HepG2 (cell line): ENCODE measurements at regions not wholly inside any gene's neighbourhood (a gene's known extent, or its start where the extent isn't known, plus 50 kb on each side); places are given as distances from the start of the nearest gene placed in this dataset.

Experiments
- CREM ChIP-seq, 2 experiments: sonication (generic) in 1 of 2; formaldehyde crosslinking in 1 of 2; IDR thresholded peaks; 2 replicates each; pipeline versions ENCODE4 v1.4.0 to v1.6.1; 2016 to 2020; ENCODE audit warnings: antibody characterized with exemption in 1 of 2, mild to moderate bottlenecking in 1 of 2, missing genetic modification reagents in 1 of 2
- EZH2 ChIP-seq: conservative IDR thresholded peaks from 2 replicates; pipeline ENCODE4 v1.6.1; 2012; ENCODE audit warnings: mild to moderate bottlenecking, low read depth, low read length, moderate library complexity
- NFKBIZ ChIP-seq: IDR thresholded peaks from 2 replicates; pipeline ENCODE4 v1.6.1; 2018; ENCODE audit warnings: missing genetic modification reagents, missing compliant biosample characterization
- POLR2AphosphoS5 ChIP-seq: IDR thresholded peaks from 2 replicates; pipeline ENCODE4 v1.6.1; 2012; ENCODE audit warnings: low read depth, low read length
- RARG ChIP-seq: sonication (generic); formaldehyde crosslinking; IDR thresholded peaks from 2 replicates; pipeline ENCODE4 v1.4.0; 2020; ENCODE audit warnings: low read depth, mild to moderate bottlenecking, missing genetic modification reagents
- ZBTB8A ChIP-seq: sonication (generic); formaldehyde crosslinking; IDR thresholded peaks from 2 replicates; pipeline ENCODE4 v1.4.0; 2020; ENCODE audit warnings: mild to moderate bottlenecking, low read depth, missing genetic modification reagents, borderline replicate concordance
- ZNF253 ChIP-seq: sonication (generic); formaldehyde crosslinking; IDR thresholded peaks from 2 replicates; pipeline ENCODE4 v1.8.0; 2022; ENCODE audit warnings: mild to moderate bottlenecking, missing genetic modification reagents, borderline replicate concordance
- ZNF34 ChIP-seq: sonication (generic); formaldehyde crosslinking; IDR thresholded peaks from 2 replicates; pipeline ENCODE4 v1.4.0; 2020; ENCODE audit warnings: mild to moderate bottlenecking, missing genetic modification reagents, borderline replicate concordance
- ZNF615 ChIP-seq: sonication (generic); formaldehyde crosslinking; IDR thresholded peaks from 2 replicates; pipeline ENCODE4 v1.5.0; 2020; ENCODE audit warnings: mild to moderate bottlenecking, missing genetic modification reagents, borderline replicate concordance
- ZNF629 ChIP-seq: sonication (generic); formaldehyde crosslinking; conservative IDR thresholded peaks from 2 replicates; pipeline ENCODE4 v1.5.0; 2020; ENCODE audit warnings: missing genetic modification reagents
- TF ChIP-seq, protein P1 (sequence below): sonication (generic); formaldehyde crosslinking; IDR thresholded peaks from 2 replicates; pipeline ENCODE4 v1.4.0; 2020; ENCODE audit warnings: missing genetic modification reagents

DNA sequence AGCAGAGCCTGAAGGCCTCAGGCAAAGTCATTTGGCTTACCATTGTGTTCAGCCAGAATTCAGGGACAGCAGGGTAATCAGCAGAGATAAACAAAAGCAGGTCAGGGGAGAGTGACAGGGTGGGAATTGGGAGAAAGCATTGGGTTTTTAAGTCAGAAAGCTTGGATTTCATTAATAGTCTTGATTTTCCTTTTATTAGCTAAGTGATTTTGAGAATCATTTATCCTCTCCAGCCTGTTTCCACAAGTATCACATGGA lies 410.1 kb downstream of the HNRNPD start:
- no peak for TF ChIP-seq ZBTB8A (CRISPR knock-in tag)
- TF ChIP-seq NFKBIZ = no peak
- no peak for TF ChIP-seq ZNF34 (CRISPR knock-in tag)
- no peak for TF ChIP-seq POLR2AphosphoS5
- TF ChIP-seq, protein P1, sequence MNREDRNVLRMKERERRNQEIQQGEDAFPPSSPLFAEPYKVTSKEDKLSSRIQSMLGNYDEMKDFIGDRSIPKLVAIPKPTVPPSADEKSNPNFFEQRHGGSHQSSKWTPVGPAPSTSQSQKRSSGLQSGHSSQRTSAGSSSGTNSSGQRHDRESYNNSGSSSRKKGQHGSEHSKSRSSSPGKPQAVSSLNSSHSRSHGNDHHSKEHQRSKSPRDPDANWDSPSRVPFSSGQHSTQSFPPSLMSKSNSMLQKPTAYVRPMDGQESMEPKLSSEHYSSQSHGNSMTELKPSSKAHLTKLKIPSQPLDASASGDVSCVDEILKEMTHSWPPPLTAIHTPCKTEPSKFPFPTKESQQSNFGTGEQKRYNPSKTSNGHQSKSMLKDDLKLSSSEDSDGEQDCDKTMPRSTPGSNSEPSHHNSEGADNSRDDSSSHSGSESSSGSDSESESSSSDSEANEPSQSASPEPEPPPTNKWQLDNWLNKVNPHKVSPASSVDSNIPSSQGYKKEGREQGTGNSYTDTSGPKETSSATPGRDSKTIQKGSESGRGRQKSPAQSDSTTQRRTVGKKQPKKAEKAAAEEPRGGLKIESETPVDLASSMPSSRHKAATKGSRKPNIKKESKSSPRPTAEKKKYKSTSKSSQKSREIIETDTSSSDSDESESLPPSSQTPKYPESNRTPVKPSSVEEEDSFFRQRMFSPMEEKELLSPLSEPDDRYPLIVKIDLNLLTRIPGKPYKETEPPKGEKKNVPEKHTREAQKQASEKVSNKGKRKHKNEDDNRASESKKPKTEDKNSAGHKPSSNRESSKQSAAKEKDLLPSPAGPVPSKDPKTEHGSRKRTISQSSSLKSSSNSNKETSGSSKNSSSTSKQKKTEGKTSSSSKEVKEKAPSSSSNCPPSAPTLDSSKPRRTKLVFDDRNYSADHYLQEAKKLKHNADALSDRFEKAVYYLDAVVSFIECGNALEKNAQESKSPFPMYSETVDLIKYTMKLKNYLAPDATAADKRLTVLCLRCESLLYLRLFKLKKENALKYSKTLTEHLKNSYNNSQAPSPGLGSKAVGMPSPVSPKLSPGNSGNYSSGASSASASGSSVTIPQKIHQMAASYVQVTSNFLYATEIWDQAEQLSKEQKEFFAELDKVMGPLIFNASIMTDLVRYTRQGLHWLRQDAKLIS (CRISPR knock-in tag) = no peak
- no peak for TF ChIP-seq ZNF253 (CRISPR knock-in tag)
- no peak for TF ChIP-seq ZNF629 (CRISPR knock-in tag)
- no peak for TF ChIP-seq ZNF615
- TF ChIP-seq RARG (CRISPR knock-in tag) = no peak
- TF ChIP-seq EZH2 = no peak
- no peak for TF ChIP-seq CREM (IDR thresholded peaks at IDR 0.05)
- TF ChIP-seq CREM (CRISPR knock-in tag; IDR thresholded peaks at IDR 0.05) = no peak
